HG02943 (cell line): ENCODE measurements at regions not wholly inside any gene's neighbourhood (a gene's known extent, or its start where the extent isn't known, plus 50 kb on each side); places are given as distances from the start of the nearest gene placed in this dataset.

ENCODE experiments used
- ATAC-seq: cut with Tn5 transposase; IDR thresholded peaks from one replicate; pipeline ENCODE4 v1.9.1; 2021; ENCODE audit warnings: mild to moderate bottlenecking, low read depth, moderate library complexity; ENCODE audit not compliant: unreplicated experiment

DNA sequence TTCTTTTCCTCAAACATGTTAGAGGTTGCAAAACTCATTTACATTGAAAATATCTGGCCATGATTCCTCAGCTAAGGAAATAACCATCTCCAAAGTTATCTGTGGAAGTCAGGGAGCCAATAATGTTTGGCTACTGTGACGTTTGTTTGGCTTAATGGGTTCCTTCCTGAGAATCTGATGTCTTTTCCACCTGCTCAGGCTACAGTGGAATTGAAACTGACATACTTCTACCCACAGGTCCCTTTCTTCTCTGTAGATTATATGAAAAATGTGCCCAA is 221.1 kb upstream of the XYLT1 start:
- ATAC-seq = no peak

GRCh38 chr16:17691106-17691898 is 220.5 kb upstream of the XYLT1 start:
- ATAC-seq = no peak

DNA sequence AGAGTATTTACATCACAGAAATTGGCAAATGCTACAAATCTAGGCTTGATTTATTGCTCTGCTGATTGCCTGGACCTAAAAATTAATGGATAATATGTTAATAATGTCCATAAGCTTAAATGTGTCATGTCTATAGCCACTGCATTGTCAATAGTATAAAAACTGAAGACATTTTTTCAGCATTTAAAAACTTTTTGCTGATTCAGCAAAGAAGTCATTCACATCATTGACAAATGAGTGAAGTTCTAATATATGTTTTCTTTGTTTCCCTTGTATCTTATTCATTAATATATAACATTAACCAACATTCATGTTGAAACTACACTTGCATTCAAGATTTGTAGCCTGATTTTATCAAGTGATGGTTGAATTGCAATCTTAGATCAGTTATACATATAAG is 214.7 kb upstream of the XYLT1 start:
- ATAC-seq = no peak

DNA sequence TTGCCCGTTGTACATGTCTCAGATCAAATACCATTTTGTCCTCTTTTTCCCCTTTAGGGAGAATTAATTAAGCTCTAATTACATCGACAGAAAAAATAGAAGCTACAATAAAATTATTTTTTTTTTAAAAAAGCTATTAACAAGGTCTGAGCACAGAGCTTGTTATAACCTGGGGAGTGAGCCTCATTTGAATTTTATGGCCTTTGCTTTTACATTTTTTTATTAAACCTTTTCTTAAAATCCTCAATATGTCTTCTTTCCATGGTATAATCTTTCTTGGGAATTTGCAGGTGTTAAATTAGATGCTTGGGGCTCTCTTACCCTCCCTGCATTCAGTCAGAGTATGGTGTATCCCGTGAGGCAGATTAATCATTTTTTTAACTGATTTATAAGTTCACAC is 212.5 kb upstream of the XYLT1 start:
- ATAC-seq = no peak

DNA sequence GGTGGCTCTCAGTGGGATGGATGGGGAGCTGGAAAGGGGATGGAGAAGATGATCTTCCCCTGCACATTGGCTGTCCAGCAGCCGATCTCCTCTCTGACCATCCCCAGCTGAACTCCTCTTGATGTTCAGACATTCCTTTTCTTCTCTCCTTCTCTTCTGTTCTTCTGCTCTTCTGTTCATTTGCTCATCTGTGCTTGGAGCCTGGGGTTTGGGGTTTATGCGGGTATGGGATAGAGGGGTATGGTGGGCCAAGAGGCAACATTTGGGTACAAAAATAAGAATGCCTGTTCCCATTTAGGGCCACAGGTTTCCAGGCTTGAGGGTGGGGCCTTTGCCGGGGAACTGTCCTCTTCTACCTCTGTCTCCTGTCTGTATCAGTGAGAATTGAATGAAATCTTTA is 205.4 kb upstream of the XYLT1 start:
- ATAC-seq = no peak

DNA sequence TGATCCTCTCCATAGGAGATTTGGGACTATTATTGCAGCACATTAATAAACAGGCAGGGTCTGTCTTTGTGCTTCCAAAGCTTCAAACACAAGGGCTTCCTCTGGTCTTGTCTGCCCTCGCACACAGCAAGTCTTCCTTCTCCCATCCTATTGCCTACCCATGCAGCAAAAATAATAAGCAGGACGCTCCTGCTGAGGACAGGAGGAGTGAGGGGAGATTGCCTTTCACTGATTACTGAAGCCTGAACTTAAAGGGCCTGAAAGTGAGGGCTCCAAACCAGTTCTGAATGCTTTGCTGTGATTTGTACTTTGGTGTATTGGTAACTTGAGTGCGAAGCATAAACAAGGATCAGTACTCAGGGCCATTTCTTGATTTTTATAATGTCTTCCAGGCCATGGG is 197.6 kb upstream of the XYLT1 start:
- ATAC-seq = no peak

GRCh38 chr16:17666293-17666692 is 195.5 kb upstream of the XYLT1 start:
- no peak for ATAC-seq

GRCh38 chr16:17658881-17659280 is 188.1 kb upstream of the XYLT1 start:
- ATAC-seq = no peak

DNA sequence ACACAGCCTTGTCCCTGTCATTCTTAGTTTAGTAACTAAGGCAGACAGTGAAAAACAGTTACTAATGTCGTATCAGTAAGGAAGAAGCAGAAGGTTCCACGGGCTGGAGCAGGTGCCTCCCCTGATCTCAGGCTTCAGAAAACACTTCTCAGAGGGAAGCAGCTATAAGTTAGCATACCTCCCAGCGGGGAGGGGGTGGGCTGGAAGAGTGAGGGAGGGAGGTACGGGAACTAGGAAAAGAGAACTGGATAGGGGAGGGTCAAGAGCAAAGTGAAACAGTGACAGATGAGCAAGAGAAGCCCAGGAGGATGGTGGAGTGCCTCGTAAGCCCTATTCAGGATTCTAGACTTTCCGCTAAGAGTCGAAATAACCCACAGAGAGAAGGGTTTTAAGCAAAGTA is 186.3 kb upstream of the XYLT1 start:
- ATAC-seq = no peak

- no peak for ATAC-seq
These were observed 183.8 kb upstream of the XYLT1 start for GRCh38 chr16:17654571-17654970.

GRCh38 chr16:17654142-17654541 is 183.4 kb upstream of the XYLT1 start:
- ATAC-seq = no peak

DNA sequence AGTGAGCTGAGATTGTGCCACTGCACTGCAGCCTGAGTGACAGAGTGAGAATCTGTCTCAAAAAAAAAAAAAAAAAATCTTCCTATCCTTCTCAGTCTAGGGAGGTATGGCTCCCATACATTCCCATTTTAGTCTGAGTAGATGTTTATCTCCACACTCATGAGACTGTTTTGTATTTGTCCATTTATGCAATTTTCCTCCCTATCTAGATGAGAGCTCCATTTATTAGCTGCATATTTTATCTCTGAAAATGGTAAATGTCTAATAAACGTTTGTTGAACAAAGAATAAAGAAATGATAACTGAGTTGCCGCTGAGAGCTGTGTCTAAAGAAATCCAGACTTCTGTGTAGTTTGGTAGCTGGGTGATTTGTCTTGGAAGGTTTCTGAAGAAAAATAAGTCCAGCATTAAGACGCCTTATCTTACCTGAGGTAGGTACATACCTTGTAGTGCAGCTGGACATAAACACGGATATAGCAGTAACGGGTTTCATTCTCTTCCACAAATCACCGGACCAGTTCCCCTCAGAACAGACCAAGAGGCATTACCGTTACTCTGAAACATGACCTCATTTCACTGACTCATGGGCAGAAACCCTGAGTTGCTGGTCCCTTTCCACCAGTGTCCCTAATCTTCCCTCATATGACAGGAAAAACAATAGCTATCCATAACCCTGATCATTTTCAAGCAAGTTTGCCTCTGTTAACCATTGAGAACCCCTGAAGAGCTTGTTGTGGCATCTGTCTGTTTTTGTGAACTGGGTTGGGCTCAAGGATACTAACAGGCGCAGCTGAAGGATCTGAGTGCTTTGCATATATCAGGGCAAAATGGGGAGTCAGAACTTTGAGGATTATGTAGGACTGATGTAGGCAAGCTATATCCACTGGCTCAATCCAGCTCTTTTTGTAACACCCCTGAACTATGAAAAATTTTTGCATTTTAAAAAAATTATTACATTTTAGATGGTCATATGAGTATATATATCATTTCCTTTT is 177.4 kb upstream of the XYLT1 start:
- ATAC-seq = no peak

GRCh38 chr16:17643935-17644334 is 173.2 kb upstream of the XYLT1 start:
- no peak for ATAC-seq

GRCh38 chr16:17641990-17642389 is 171.2 kb upstream of the XYLT1 start:
- ATAC-seq = no peak

GRCh38 chr16:17638134-17638533 is 167.4 kb upstream of the XYLT1 start:
- ATAC-seq = no peak

GRCh38 chr16:17635183-17635582 is 164.4 kb upstream of the XYLT1 start:
- no peak for ATAC-seq

DNA sequence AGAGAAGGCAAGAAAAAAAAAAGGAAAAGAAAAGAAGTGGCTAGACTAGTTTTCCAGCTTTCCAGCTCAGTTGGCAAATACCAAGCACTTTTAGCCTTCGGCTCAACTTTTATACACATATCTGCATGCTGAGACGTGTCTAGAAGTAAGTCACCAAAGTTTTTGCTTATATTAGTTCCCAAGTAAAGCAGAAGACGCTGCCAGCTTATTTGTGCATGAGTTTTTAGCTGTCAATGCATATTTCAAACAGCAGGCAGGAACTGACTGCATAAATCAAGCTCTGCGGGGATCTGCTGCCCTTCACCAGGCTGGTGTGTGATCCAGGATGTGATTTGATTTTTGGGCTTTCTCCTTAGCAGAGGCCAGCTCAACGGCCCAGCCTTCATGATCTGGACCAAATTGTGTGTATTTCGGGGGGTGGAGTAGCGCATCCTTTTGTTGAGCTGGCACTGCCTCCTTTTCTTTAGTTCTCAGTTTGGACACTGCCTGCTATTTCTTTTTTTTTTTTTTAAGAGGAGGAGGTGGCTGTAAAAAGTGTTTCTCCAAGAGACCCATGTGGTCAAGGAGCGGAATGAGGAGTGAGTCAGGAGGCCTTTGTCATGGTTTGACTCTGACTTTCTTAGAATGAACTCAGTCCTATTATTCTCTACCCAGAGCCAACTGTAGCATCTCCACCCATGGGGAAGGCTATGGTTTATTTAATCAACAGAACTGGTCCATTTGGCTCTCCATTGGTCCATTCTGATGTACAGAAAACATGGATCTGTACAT is 162.6 kb upstream of the XYLT1 start:
- ATAC-seq = no peak

DNA sequence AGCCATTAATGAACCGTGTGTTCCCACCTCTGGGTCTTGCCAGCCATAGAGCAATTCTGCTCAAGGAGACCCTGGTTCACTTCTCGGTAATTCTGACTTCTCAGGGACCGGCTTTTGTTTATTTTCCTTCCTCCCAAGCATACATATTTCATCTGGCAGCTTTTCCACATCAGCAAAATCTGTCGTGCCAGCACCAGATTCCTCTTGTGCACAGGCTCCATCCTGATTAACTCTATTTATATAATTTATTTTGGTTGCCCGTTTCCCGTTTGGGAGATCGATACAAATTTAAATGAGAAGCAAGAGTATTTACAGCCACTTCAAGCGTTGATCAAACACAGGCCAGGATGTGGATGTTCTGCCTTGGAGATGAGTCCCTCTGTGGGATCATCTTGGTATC is 161.9 kb upstream of the XYLT1 start:
- ATAC-seq = no peak

DNA sequence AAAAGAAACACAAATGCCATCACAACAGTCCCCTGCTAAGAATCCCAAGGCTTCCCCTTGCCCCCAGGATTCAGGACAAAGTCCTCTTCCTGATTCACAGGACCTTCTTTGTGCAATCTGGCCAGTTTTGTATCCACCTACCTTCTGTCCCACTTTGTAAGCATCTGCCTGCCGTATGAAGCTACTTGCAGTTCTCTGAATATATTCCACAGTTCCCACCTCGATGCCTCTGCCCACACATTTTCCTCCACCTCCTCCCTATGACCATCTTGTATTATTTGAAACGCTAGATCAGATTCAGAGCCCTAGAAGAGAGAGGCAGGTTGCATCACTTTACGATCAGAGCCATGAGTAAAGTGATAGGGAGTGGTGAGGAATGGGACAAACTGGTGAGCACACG is 159.2 kb upstream of the XYLT1 start:
- ATAC-seq = no peak

GRCh38 chr16:17628983-17629382 is 158.2 kb upstream of the XYLT1 start:
- no peak for ATAC-seq

- ATAC-seq = no peak
These were observed 151.6 kb upstream of the XYLT1 start for GRCh38 chr16:17622366-17622765.
